ENCODE measurements at regions not wholly inside any gene's neighbourhood (a gene's known extent, or its start where the extent isn't known, plus 50 kb on each side); places are given as distances from the start of the nearest gene placed in this dataset.

GRCh38 chrX:39728852-39729598, 368.7 kb downstream of the BCOR start:
- no peak for DNase-seq
- Mint-ChIP-seq H3K36me3 (ENCODE audit: insufficient read depth, unreplicated experiment) (peaks cover 5% of the 10 kb centered on the region), H3K4me3 (ENCODE audit: low read depth, unreplicated experiment) (no peak overlapping the region), H3K4me1 (ENCODE audit: low read depth, unreplicated experiment) (peaks cover 24% of the 10 kb centered on the region), H3K9me3 (ENCODE audit: low read depth, unreplicated experiment) (no peaks in the 10 kb centered on the region), H3K27me3 (ENCODE audit: unreplicated experiment) (peaks cover under 1% of the 10 kb centered on the region), H3K27ac (ENCODE audit: unreplicated experiment) (no peak overlapping the region)
- intact Hi-C loops (cut with micrococcal nuclease; ENCODE audit: unreplicated experiment) = no loop called here
- CTCF ChIA-PET = interaction anchor here (0.7 kb wide), 1 partner anchor 302 kb away, joined by 4 read pairs; no protein-coding TSS in a partner anchor
- no peak for TF ChIP-seq CTCF (IDR thresholded peaks at IDR 0.05; ENCODE audit: unreplicated experiment)
- no TSS peak for BruUV-seq (replicated peaks)

- CTCF ChIA-PET = interaction anchor here (0.6 to 1.3 kb wide), 7 partner anchors 23 to 814 kb away, joined by 3 to 8 read pairs (median 3); no protein-coding TSS in a partner anchor
- no peak for TF ChIP-seq CTCF (IDR thresholded peaks at IDR 0.05; ENCODE audit: unreplicated experiment)
- Mint-ChIP-seq H3K9me3 (ENCODE audit: low read depth, unreplicated experiment) (no peaks in the 10 kb centered on the region), H3K27ac (ENCODE audit: unreplicated experiment) (no peak overlapping the region), H3K4me1 (ENCODE audit: low read depth, unreplicated experiment) (peaks cover 24% of the 10 kb centered on the region), H3K27me3 (ENCODE audit: unreplicated experiment) (no peaks in the 10 kb centered on the region), H3K4me3 (ENCODE audit: low read depth, unreplicated experiment) (no peak overlapping the region), H3K36me3 (ENCODE audit: insufficient read depth, unreplicated experiment) (peaks cover 5% of the 10 kb centered on the region)
- no TSS peak for BruUV-seq (replicated peaks)
- no peak for DNase-seq
- intact Hi-C loops (cut with micrococcal nuclease; ENCODE audit: unreplicated experiment) = loop anchor here (5.0 kb wide), 3 partner anchors 82 to 437 kb away; partner anchors contain the start of gene BCOR
Observed at GRCh38 chrX:39729981-39730661, 367.6 kb downstream of the BCOR start.

GRCh38 chrX:39730662-39731329, 367.0 kb downstream of the BCOR start:
- no peak overlapping the region for H3K4me3 Mint-ChIP-seq (ENCODE audit: low read depth, unreplicated experiment)

More at GRCh38 chrX:39730662-39731329, 367.0 kb downstream of the BCOR start:
- peak; percentile 68 for DNase-seq
- Mint-ChIP-seq H3K36me3 (ENCODE audit: insufficient read depth, unreplicated experiment) (peaks cover 5% of the 10 kb centered on the region), H3K9me3 (ENCODE audit: low read depth, unreplicated experiment) (no peaks in the 10 kb centered on the region), H3K4me1 (ENCODE audit: low read depth, unreplicated experiment) (peaks cover 24% of the 10 kb centered on the region), H3K27ac (ENCODE audit: unreplicated experiment) (no peak overlapping the region), H3K27me3 (ENCODE audit: unreplicated experiment) (no peaks in the 10 kb centered on the region)
- BruUV-seq (replicated peaks) = no TSS peak
- CTCF ChIA-PET = interaction anchor here (0.6 to 1.3 kb wide), 9 partner anchors 22 to 813 kb away, joined by 3 to 8 read pairs (median 3); no protein-coding TSS in a partner anchor
- intact Hi-C loops (cut with micrococcal nuclease; ENCODE audit: unreplicated experiment) = loop anchor here (5.0 kb wide), 3 partner anchors 82 to 437 kb away; partner anchors contain the start of gene BCOR
- TF ChIP-seq CTCF (IDR thresholded peaks at IDR 0.05; ENCODE audit: unreplicated experiment) = peak; percentile 31

All from Calu3 (cell line).